ENCODE measurements at regions not wholly inside any gene's neighbourhood (a gene's known extent, or its start where the extent isn't known, plus 50 kb on each side); places are given as distances from the start of the nearest gene placed in this dataset.

DNA sequence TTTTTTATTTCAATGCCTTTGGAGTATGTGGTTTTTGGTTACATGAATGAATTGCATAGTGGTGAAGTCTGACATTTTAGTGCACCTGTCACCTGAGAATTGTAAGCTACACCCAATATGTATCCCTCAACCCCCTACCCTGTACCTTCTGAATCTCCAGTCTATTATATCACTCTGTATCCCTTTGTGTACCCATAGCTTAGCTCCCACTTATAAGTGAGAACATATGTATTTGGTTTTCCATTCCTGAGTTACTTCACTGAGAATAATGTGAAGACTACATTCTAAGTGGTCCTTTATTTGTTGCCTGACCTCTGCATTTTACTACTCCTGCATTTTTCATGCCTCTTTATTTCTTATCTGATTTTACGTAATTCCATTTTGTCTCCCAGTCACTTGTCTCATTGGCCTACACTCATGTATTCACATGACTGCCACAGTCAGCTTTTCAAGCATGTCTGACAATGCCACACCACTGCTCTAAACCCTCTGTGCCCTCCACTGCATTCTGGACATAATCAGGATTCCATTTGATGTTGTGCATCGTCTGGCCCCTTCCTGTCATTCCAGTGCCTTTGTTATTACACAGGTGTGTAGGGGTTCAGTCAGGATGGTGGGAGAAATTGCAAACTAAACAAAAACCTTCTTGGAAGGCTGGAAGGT is 1325.5 kb downstream of the XPNPEP1 start:
- TF ChIP-seq, protein P1, sequence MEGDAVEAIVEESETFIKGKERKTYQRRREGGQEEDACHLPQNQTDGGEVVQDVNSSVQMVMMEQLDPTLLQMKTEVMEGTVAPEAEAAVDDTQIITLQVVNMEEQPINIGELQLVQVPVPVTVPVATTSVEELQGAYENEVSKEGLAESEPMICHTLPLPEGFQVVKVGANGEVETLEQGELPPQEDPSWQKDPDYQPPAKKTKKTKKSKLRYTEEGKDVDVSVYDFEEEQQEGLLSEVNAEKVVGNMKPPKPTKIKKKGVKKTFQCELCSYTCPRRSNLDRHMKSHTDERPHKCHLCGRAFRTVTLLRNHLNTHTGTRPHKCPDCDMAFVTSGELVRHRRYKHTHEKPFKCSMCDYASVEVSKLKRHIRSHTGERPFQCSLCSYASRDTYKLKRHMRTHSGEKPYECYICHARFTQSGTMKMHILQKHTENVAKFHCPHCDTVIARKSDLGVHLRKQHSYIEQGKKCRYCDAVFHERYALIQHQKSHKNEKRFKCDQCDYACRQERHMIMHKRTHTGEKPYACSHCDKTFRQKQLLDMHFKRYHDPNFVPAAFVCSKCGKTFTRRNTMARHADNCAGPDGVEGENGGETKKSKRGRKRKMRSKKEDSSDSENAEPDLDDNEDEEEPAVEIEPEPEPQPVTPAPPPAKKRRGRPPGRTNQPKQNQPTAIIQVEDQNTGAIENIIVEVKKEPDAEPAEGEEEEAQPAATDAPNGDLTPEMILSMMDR (IDR thresholded peaks at IDR 0.05; ENCODE audit: low read depth, low read length, missing input control), result no peak
- no peak for TF ChIP-seq FOXA1 (IDR thresholded peaks at IDR 0.05)
- TF ChIP-seq GABPA (IDR thresholded peaks at IDR 0.05 in 1 of 2, conservative IDR thresholded peaks at IDR 0.05 in 1 of 2), result no peak
- TF ChIP-seq, protein P2, sequence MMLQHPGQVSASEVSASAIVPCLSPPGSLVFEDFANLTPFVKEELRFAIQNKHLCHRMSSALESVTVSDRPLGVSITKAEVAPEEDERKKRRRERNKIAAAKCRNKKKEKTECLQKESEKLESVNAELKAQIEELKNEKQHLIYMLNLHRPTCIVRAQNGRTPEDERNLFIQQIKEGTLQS (IDR thresholded peaks at IDR 0.05), result no peak
- TF ChIP-seq YY1 (IDR thresholded peaks at IDR 0.05), result no peak
- TF ChIP-seq, protein P3, sequence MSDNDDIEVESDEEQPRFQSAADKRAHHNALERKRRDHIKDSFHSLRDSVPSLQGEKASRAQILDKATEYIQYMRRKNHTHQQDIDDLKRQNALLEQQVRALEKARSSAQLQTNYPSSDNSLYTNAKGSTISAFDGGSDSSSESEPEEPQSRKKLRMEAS (IDR thresholded peaks at IDR 0.05), result no peak
- TF ChIP-seq, protein P4, sequence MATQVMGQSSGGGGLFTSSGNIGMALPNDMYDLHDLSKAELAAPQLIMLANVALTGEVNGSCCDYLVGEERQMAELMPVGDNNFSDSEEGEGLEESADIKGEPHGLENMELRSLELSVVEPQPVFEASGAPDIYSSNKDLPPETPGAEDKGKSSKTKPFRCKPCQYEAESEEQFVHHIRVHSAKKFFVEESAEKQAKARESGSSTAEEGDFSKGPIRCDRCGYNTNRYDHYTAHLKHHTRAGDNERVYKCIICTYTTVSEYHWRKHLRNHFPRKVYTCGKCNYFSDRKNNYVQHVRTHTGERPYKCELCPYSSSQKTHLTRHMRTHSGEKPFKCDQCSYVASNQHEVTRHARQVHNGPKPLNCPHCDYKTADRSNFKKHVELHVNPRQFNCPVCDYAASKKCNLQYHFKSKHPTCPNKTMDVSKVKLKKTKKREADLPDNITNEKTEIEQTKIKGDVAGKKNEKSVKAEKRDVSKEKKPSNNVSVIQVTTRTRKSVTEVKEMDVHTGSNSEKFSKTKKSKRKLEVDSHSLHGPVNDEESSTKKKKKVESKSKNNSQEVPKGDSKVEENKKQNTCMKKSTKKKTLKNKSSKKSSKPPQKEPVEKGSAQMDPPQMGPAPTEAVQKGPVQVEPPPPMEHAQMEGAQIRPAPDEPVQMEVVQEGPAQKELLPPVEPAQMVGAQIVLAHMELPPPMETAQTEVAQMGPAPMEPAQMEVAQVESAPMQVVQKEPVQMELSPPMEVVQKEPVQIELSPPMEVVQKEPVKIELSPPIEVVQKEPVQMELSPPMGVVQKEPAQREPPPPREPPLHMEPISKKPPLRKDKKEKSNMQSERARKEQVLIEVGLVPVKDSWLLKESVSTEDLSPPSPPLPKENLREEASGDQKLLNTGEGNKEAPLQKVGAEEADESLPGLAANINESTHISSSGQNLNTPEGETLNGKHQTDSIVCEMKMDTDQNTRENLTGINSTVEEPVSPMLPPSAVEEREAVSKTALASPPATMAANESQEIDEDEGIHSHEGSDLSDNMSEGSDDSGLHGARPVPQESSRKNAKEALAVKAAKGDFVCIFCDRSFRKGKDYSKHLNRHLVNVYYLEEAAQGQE (IDR thresholded peaks at IDR 0.05), result no peak
- no peak for TF ChIP-seq SP1 (IDR thresholded peaks at IDR 0.05)
- no peak for TF ChIP-seq TAF1 (conservative IDR thresholded peaks at IDR 0.05)
- TF ChIP-seq RXRA (IDR thresholded peaks at IDR 0.05), result no peak
- no peak for TF ChIP-seq EGR1 (IDR thresholded peaks at IDR 0.05; ENCODE audit: low read depth in 2 of 2)

All from liver (tissue), 3 donors.